ENCODE measurements at regions not wholly inside any gene's neighbourhood (a gene's known extent, or its start where the extent isn't known, plus 50 kb on each side); places are given as distances from the start of the nearest gene placed in this dataset.

DNA sequence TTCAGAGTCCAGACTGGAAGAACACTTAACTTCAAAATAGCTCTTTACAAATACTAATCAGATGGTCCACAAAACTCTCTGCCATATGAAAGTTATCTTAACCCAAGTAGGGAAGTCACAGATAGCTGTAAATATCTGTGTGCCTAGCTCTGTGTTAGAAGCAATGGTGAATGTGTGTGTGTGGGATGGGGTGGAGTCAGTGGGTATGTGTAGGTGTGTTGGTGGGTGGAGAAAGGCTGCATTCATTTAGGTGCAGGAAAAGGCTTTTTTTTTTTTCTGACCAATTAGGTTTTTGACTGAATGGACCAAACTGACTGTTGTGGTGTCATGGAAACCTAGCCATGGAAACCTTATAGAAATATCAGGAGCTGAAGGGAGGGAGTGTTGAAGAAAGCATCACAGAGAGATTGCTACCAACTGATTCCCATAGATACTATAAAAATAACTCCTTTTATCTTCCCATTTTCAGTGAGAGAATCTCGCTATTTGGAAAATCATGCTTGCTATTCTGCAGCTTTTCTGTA is 156.2 kb upstream of the NR3C1 start:
- TF ChIP-seq MEF2D (CRISPR knock-in tag; IDR thresholded peaks at IDR 0.05) (no peak), ZNF12 (CRISPR knock-in tag; IDR thresholded peaks at IDR 0.05) (no peak), CREB1 (IDR thresholded peaks at IDR 0.05) (no peak), CREB1 (CRISPR knock-in tag; IDR thresholded peaks at IDR 0.05) (no peak), POLR2A (IDR thresholded peaks at IDR 0.05; ENCODE audit: insufficient read depth in 1 of 2, low read depth in 2 of 2, low read length in 2 of 2) (no peak), TAF1 (CRISPR knock-in tag; IDR thresholded peaks at IDR 0.05) (no peak), ZNF256 (CRISPR knock-in tag; conservative IDR thresholded peaks at IDR 0.05) (no peak), NBN (conservative IDR thresholded peaks at IDR 0.05) (no peak), TCF12 (IDR thresholded peaks at IDR 0.05) (no peak), TCF12 (CRISPR knock-in tag; IDR thresholded peaks at IDR 0.05) (no peak), TEAD3 (CRISPR knock-in tag; optimal IDR thresholded peaks at IDR 0.05; ENCODE audit: borderline replicate concordance) (no peak), RAD21 (CRISPR knock-in tag; IDR thresholded peaks at IDR 0.05) (no peak)
- TF ChIP-seq, protein P1, sequence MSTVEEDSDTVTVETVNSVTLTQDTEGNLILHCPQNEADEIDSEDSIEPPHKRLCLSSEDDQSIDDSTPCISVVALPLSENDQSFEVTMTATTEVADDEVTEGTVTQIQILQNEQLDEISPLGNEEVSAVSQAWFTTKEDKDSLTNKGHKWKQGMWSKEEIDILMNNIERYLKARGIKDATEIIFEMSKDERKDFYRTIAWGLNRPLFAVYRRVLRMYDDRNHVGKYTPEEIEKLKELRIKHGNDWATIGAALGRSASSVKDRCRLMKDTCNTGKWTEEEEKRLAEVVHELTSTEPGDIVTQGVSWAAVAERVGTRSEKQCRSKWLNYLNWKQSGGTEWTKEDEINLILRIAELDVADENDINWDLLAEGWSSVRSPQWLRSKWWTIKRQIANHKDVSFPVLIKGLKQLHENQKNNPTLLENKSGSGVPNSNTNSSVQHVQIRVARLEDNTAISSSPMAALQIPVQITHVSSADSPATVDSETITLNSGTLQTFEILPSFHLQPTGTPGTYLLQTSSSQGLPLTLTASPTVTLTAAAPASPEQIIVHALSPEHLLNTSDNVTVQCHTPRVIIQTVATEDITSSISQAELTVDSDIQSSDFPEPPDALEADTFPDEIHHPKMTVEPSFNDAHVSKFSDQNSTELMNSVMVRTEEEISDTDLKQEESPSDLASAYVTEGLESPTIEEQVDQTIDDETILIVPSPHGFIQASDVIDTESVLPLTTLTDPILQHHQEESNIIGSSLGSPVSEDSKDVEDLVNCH (CRISPR knock-in tag; IDR thresholded peaks at IDR 0.05): no peak
- TF ChIP-seq, protein P2, sequence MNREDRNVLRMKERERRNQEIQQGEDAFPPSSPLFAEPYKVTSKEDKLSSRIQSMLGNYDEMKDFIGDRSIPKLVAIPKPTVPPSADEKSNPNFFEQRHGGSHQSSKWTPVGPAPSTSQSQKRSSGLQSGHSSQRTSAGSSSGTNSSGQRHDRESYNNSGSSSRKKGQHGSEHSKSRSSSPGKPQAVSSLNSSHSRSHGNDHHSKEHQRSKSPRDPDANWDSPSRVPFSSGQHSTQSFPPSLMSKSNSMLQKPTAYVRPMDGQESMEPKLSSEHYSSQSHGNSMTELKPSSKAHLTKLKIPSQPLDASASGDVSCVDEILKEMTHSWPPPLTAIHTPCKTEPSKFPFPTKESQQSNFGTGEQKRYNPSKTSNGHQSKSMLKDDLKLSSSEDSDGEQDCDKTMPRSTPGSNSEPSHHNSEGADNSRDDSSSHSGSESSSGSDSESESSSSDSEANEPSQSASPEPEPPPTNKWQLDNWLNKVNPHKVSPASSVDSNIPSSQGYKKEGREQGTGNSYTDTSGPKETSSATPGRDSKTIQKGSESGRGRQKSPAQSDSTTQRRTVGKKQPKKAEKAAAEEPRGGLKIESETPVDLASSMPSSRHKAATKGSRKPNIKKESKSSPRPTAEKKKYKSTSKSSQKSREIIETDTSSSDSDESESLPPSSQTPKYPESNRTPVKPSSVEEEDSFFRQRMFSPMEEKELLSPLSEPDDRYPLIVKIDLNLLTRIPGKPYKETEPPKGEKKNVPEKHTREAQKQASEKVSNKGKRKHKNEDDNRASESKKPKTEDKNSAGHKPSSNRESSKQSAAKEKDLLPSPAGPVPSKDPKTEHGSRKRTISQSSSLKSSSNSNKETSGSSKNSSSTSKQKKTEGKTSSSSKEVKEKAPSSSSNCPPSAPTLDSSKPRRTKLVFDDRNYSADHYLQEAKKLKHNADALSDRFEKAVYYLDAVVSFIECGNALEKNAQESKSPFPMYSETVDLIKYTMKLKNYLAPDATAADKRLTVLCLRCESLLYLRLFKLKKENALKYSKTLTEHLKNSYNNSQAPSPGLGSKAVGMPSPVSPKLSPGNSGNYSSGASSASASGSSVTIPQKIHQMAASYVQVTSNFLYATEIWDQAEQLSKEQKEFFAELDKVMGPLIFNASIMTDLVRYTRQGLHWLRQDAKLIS (CRISPR knock-in tag; IDR thresholded peaks at IDR 0.05): no peak
- TF ChIP-seq, protein P3, sequence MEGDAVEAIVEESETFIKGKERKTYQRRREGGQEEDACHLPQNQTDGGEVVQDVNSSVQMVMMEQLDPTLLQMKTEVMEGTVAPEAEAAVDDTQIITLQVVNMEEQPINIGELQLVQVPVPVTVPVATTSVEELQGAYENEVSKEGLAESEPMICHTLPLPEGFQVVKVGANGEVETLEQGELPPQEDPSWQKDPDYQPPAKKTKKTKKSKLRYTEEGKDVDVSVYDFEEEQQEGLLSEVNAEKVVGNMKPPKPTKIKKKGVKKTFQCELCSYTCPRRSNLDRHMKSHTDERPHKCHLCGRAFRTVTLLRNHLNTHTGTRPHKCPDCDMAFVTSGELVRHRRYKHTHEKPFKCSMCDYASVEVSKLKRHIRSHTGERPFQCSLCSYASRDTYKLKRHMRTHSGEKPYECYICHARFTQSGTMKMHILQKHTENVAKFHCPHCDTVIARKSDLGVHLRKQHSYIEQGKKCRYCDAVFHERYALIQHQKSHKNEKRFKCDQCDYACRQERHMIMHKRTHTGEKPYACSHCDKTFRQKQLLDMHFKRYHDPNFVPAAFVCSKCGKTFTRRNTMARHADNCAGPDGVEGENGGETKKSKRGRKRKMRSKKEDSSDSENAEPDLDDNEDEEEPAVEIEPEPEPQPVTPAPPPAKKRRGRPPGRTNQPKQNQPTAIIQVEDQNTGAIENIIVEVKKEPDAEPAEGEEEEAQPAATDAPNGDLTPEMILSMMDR (CRISPR knock-in tag; IDR thresholded peaks at IDR 0.05): no peak
- TF ChIP-seq, protein P4, sequence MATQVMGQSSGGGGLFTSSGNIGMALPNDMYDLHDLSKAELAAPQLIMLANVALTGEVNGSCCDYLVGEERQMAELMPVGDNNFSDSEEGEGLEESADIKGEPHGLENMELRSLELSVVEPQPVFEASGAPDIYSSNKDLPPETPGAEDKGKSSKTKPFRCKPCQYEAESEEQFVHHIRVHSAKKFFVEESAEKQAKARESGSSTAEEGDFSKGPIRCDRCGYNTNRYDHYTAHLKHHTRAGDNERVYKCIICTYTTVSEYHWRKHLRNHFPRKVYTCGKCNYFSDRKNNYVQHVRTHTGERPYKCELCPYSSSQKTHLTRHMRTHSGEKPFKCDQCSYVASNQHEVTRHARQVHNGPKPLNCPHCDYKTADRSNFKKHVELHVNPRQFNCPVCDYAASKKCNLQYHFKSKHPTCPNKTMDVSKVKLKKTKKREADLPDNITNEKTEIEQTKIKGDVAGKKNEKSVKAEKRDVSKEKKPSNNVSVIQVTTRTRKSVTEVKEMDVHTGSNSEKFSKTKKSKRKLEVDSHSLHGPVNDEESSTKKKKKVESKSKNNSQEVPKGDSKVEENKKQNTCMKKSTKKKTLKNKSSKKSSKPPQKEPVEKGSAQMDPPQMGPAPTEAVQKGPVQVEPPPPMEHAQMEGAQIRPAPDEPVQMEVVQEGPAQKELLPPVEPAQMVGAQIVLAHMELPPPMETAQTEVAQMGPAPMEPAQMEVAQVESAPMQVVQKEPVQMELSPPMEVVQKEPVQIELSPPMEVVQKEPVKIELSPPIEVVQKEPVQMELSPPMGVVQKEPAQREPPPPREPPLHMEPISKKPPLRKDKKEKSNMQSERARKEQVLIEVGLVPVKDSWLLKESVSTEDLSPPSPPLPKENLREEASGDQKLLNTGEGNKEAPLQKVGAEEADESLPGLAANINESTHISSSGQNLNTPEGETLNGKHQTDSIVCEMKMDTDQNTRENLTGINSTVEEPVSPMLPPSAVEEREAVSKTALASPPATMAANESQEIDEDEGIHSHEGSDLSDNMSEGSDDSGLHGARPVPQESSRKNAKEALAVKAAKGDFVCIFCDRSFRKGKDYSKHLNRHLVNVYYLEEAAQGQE (IDR thresholded peaks at IDR 0.05; ENCODE audit: borderline replicate concordance in 1 of 2, low read depth in 1 of 2, low read length in 2 of 2): no peak

Measured in HepG2 (cell line).